WI38 (cell line): ENCODE measurements at regions not wholly inside any gene's neighbourhood (a gene's known extent, or its start where the extent isn't known, plus 50 kb on each side); places are given as distances from the start of the nearest gene placed in this dataset.

Experiments
- H3K4me3 ChIP-seq: 2 replicates; pipeline ENCODE4 v1.5.1; 2011; ENCODE audit warnings: low read depth, mild to moderate bottlenecking, control low read depth, low read length
- TF ChIP-seq, protein P1 (sequence below): IDR thresholded peaks from 2 replicates; pipeline ENCODE4 v1.5.1; 2012; ENCODE audit warnings: low read depth, mild to moderate bottlenecking, control low read depth, low read length

DNA sequence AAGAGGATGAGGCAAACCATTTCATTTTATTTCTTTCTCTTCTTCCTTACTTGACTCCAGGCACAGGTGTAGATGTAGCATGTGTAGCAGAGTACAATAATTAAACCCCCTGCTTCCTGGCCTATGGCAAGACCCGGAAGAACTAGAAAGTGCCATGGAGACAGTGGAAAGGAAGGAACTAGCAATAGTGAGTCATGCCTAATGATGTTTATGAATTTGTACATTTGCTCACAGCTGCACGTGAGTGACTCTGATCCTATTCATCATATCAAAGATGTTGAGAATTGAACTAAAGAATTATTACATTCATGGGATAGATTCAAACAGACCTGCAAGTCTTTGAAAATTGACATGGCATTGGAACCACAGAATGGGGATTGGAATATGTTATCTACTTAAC lies 2233.9 kb upstream of the TENM3 start:
- H3K4me3 ChIP-seq, result no peak overlapping the region
- TF ChIP-seq, protein P1, sequence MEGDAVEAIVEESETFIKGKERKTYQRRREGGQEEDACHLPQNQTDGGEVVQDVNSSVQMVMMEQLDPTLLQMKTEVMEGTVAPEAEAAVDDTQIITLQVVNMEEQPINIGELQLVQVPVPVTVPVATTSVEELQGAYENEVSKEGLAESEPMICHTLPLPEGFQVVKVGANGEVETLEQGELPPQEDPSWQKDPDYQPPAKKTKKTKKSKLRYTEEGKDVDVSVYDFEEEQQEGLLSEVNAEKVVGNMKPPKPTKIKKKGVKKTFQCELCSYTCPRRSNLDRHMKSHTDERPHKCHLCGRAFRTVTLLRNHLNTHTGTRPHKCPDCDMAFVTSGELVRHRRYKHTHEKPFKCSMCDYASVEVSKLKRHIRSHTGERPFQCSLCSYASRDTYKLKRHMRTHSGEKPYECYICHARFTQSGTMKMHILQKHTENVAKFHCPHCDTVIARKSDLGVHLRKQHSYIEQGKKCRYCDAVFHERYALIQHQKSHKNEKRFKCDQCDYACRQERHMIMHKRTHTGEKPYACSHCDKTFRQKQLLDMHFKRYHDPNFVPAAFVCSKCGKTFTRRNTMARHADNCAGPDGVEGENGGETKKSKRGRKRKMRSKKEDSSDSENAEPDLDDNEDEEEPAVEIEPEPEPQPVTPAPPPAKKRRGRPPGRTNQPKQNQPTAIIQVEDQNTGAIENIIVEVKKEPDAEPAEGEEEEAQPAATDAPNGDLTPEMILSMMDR, result no peak

DNA sequence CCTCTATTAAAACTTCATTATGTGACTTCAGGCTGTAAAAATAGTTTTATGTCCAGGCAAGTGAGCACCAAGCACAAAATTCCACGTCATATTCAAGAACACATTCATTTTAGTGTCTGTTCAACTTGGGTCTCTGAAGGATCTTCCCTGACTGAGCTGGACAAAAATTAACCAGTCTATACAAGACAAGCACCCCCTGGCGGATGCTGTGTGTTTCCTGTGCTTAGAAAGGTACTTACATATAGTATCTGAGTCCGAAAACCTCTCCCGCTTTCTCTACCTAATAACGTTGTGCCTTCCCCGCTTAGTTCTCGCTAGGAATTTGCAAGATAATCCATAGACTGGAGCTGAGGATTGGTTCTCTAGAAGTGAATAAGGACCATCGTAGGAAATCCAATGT lies 2214.5 kb upstream of the TENM3 start:
- H3K4me3 ChIP-seq, result no peak overlapping the region
- TF ChIP-seq, protein P1, result no peak

DNA sequence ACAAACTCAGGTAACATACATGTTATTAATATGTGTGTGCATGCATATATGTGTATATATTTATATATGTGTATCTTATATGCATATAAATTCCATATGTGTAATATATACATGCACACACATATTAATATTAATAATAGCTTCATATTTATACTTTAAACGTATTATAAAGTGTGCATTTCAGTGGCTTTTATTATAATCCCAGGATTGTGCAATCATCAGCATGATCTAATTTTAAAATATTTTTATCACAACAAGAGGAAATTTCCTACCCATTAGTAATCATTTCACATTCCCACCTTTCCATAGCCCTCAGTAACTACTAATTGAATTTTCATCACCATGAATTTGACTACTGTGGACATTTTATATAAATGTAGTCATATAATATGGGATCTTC lies 2211.9 kb upstream of the TENM3 start:
- H3K4me3 ChIP-seq, result no peak overlapping the region
- TF ChIP-seq, protein P1, result no peak

DNA sequence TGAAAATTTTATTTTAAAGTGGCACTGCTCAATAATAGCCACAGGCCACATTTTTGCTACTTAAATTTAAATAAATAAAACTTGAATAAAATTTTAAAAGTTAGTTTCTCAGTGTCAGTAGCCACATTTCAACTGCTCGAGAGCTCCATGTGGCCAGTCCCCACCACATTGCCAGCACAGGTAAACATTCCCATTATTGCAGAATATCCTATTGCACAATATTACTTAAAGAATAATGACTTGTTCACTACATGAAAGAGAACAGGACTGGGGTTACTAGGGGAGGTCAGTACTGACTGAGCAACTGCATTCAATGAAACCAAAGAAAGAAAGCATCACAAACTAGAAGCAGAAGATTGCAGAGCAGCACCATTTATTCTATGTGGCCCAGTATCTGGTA lies 2201.6 kb upstream of the TENM3 start:
- TF ChIP-seq, protein P1, result no peak
- H3K4me3 ChIP-seq, result no peak overlapping the region

DNA sequence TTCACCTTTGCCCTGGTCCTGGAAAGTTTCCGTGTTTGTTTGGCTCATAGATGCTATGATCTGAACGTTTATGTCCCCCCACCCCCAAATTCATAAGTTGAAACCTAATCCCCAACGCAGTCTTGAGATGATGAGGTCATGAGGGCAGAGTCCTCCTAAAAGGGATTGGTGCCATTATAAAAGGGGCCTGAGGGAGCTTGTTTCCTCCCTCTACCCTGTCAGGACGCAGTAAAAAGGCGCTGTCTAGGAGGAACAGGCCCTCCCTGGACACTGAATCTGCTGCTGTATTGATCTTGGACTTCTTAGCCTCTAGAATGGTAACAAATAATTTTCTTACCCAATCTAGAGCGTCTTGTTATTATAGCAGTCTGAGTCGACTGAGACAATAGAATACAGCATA lies 2190.6 kb upstream of the TENM3 start:
- TF ChIP-seq, protein P1, result no peak
- H3K4me3 ChIP-seq, result no peak overlapping the region

DNA sequence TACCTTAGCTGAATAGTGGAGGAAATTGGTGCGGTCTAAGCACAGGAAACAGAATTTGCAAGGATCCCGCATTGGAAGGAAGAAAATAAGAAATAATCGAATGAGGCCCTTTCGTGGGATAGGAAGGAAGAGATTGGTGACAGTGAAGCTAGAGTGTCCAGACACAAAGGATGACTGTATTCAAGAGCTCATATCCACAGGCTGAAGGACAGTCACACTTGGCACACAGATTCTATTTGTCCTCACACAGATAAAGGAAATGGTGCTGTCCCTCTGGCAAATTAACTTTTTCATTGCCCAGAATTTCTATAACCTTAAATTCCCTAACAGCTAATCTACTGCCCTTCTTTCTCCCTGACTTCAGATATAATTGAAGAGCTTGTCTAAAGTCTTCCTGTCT lies 2188.9 kb upstream of the TENM3 start:
- TF ChIP-seq, protein P1, result no peak
- no peak overlapping the region for H3K4me3 ChIP-seq

DNA sequence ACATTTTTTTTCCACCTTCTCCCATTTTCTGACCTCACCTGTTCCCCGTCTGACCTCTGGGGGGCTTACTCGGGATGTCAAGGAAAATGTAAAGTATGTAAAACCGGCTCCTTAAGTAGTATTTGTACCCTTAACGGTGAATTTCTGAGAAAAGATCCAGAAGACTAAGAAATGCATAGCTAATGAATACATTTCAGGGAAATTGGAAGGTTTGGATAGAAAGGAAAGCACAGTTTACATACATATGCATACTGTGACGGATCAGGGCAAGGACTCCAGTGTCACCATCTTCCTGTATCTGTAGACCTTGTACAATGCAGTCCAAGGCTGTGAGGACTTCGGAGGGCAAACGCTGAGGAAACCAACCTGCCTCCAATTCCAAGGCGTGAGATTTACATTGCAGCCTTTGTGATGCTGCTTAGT lies 2185.9 kb upstream of the TENM3 start:
- H3K4me3 ChIP-seq, result no peak overlapping the region
- TF ChIP-seq, protein P1, result no peak
